B cell (primary cell): ENCODE measurements at regions not wholly inside any gene's neighbourhood (a gene's known extent, or its start where the extent isn't known, plus 50 kb on each side); places are given as distances from the start of the nearest gene placed in this dataset.

ENCODE experiments used
- EZH2 ChIP-seq: IDR thresholded peaks from 2 replicates; pipeline ENCODE4 v1.6.1; 2012; ENCODE audit warnings: borderline replicate concordance, low read depth, mild to moderate bottlenecking, moderate library complexity, low read length; ENCODE audit not compliant: insufficient read depth, poor library complexity, severe bottlenecking
- TF ChIP-seq, protein P1 (sequence below): fragments of 200-600 bp; IDR thresholded peaks from one replicate; pipeline ENCODE4 v1.8.0; 2022; ENCODE audit warnings: antibody characterized with exemption, mild to moderate bottlenecking

- TF ChIP-seq, protein P1, sequence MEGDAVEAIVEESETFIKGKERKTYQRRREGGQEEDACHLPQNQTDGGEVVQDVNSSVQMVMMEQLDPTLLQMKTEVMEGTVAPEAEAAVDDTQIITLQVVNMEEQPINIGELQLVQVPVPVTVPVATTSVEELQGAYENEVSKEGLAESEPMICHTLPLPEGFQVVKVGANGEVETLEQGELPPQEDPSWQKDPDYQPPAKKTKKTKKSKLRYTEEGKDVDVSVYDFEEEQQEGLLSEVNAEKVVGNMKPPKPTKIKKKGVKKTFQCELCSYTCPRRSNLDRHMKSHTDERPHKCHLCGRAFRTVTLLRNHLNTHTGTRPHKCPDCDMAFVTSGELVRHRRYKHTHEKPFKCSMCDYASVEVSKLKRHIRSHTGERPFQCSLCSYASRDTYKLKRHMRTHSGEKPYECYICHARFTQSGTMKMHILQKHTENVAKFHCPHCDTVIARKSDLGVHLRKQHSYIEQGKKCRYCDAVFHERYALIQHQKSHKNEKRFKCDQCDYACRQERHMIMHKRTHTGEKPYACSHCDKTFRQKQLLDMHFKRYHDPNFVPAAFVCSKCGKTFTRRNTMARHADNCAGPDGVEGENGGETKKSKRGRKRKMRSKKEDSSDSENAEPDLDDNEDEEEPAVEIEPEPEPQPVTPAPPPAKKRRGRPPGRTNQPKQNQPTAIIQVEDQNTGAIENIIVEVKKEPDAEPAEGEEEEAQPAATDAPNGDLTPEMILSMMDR = no peak
- TF ChIP-seq EZH2 = no peak
These were observed 380.2 kb downstream of the OR4C45 start for GRCh38 chr11:50412832-50413231.
